IPS DF 6.9 (cell line): ENCODE measurements at regions not wholly inside any gene's neighbourhood (a gene's known extent, or its start where the extent isn't known, plus 50 kb on each side); places are given as distances from the start of the nearest gene placed in this dataset.

Source experiments
- DNase-seq: peaks from one replicate; pipeline ENCODE4 v3.0.0-alpha.2; 2013; ENCODE audit warnings: low read depth, low spot score
- H3K27ac ChIP-seq: one replicate; pipeline ENCODE4 v1.5.1; 2013; ENCODE audit warnings: low read length, control low read depth
- H3K27me3 ChIP-seq: 2 replicates; pipeline ENCODE4 v1.6.1; 2013; ENCODE audit warnings: mild to moderate bottlenecking, low read length; ENCODE audit not compliant: control insufficient read depth, insufficient read depth
- H3K36me3 ChIP-seq: 2 replicates; pipeline ENCODE4 v1.6.1; 2013; ENCODE audit warnings: low read length; ENCODE audit not compliant: control insufficient read depth, insufficient read depth
- H3K4me1 ChIP-seq: 2 replicates; pipeline ENCODE4 v1.6.1; 2013; ENCODE audit warnings: low read length; ENCODE audit not compliant: control insufficient read depth, insufficient read depth
- H3K4me3 ChIP-seq: 2 replicates; pipeline ENCODE4 v1.5.1; 2013; ENCODE audit warnings: mild to moderate bottlenecking, low read length
- H3K9me3 ChIP-seq: 2 replicates; pipeline ENCODE4 v1.6.1; 2013; ENCODE audit warnings: low read length, inconsistent platforms; ENCODE audit not compliant: control insufficient read depth, insufficient read depth
- WGBS: extraction: QIAGEN DNeasy Blood & Tissue Kit; methylation state at CpG from one replicate; pipeline ENCODE4 v1.1.7; 2013; ENCODE audit warnings: mixed read lengths, missing lambda C conversion rate; ENCODE audit not compliant: insufficient read length, insufficient coverage; 5-methylcytosine and 5-hydroxymethylcytosine counted together

- H3K4me1 ChIP-seq: peaks cover 18% of the 10 kb centered on the region
- WGBS: no CpG with 5 or more reads among the region's 8 CpGs
- no peak overlapping the region for H3K27ac ChIP-seq
- no peaks in the 10 kb centered on the region for H3K27me3 ChIP-seq
- no peaks in the 10 kb centered on the region for H3K36me3 ChIP-seq
- no peak overlapping the region for H3K4me3 ChIP-seq
- H3K9me3 ChIP-seq: no peaks in the 10 kb centered on the region
- DNase-seq: no peak
Observed at GRCh38 chr1:234727018-234727940, 117.3 kb upstream of the IRF2BP2 start.

GRCh38 chr1:234726359-234726943 lies 116.5 kb upstream of the IRF2BP2 start:
- DNase-seq: no peak
- H3K36me3 ChIP-seq: no peaks in the 10 kb centered on the region
- H3K4me1 ChIP-seq: peaks cover 18% of the 10 kb centered on the region
- no CpG with 5 or more reads among the region's 12 CpGs for WGBS
- no peak overlapping the region for H3K27ac ChIP-seq
- H3K4me3 ChIP-seq: no peak overlapping the region
- H3K27me3 ChIP-seq: no peaks in the 10 kb centered on the region
- H3K9me3 ChIP-seq: no peaks in the 10 kb centered on the region

GRCh38 chr1:234725177-234726132 lies 115.5 kb upstream of the IRF2BP2 start:
- H3K4me3 ChIP-seq: no peak overlapping the region
- no peak for DNase-seq
- no peaks in the 10 kb centered on the region for H3K36me3 ChIP-seq
- peaks cover 18% of the 10 kb centered on the region for H3K4me1 ChIP-seq
- H3K27ac ChIP-seq: no peak overlapping the region
- no peaks in the 10 kb centered on the region for H3K9me3 ChIP-seq
- H3K27me3 ChIP-seq: no peaks in the 10 kb centered on the region
- WGBS: no CpG with 5 or more reads among the region's 12 CpGs

- Histone ChIP-seq H3K27ac (no peak overlapping the region), H3K27me3 (no peaks in the 10 kb centered on the region), H3K36me3 (no peaks in the 10 kb centered on the region), H3K9me3 (no peaks in the 10 kb centered on the region), H3K4me1 (peaks cover 18% of the 10 kb centered on the region), H3K4me3 (no peak overlapping the region)
- no CpG with 5 or more reads among the region's 16 CpGs for WGBS
- no peak for DNase-seq
Observed at GRCh38 chr1:234724516-234725176, 114.7 kb upstream of the IRF2BP2 start.

GRCh38 chr1:234722904-234723720 lies 113.1 kb upstream of the IRF2BP2 start:
- Histone ChIP-seq H3K27ac (no peak overlapping the region), H3K36me3 (no peaks in the 10 kb centered on the region), H3K27me3 (no peaks in the 10 kb centered on the region), H3K4me1 (peaks cover 18% of the 10 kb centered on the region), H3K4me3 (no peak overlapping the region), H3K9me3 (no peaks in the 10 kb centered on the region)
- DNase-seq: no peak
- WGBS: no CpG with 5 or more reads among the region's 26 CpGs

- no CpG with 5 or more reads among the region's 9 CpGs for WGBS
- Histone ChIP-seq H3K36me3 (no peaks in the 10 kb centered on the region), H3K9me3 (no peaks in the 10 kb centered on the region), H3K27me3 (no peaks in the 10 kb centered on the region), H3K4me1 (peaks cover 18% of the 10 kb centered on the region), H3K4me3 (no peak overlapping the region), H3K27ac (no peak overlapping the region)
- DNase-seq: no peak
Observed at GRCh38 chr1:234722270-234722704, 112.3 kb upstream of the IRF2BP2 start.

- no peak for DNase-seq
- H3K27ac ChIP-seq: no peak overlapping the region
- peaks cover 18% of the 10 kb centered on the region for H3K4me1 ChIP-seq
Observed at GRCh38 chr1:234721476-234722269, 111.7 kb upstream of the IRF2BP2 start.

GRCh38 chr1:234720709-234721441 lies 110.9 kb upstream of the IRF2BP2 start:
- H3K4me1 ChIP-seq: peaks cover 11% of the 10 kb centered on the region
- no peak for DNase-seq
- H3K27me3 ChIP-seq: no peaks in the 10 kb centered on the region
- H3K27ac ChIP-seq: no peak overlapping the region
- H3K9me3 ChIP-seq: no peaks in the 10 kb centered on the region
- no peak overlapping the region for H3K4me3 ChIP-seq
- WGBS: no CpG with 5 or more reads among the region's 15 CpGs
- no peaks in the 10 kb centered on the region for H3K36me3 ChIP-seq

More at GRCh38 chr1:234721476-234722269, 111.7 kb upstream of the IRF2BP2 start:
- Histone ChIP-seq H3K9me3 (no peaks in the 10 kb centered on the region), H3K4me3 (no peak overlapping the region), H3K27me3 (no peaks in the 10 kb centered on the region), H3K36me3 (no peaks in the 10 kb centered on the region)
- no CpG with 5 or more reads among the region's 12 CpGs for WGBS
